GM18870 (cell line): ENCODE measurements at regions not wholly inside any gene's neighbourhood (a gene's known extent, or its start where the extent isn't known, plus 50 kb on each side); places are given as distances from the start of the nearest gene placed in this dataset.
"Not testable (repeated sequence)": the region's sequence is repeated elsewhere in the genome, so short reads cannot be mapped to it uniquely, and the experiment has no call there.

Source experiments
- ATAC-seq: cut with Tn5 transposase; IDR thresholded peaks from one replicate; pipeline ENCODE4 v1.9.1; 2021; ENCODE audit warnings: moderate library complexity; ENCODE audit not compliant: unreplicated experiment

DNA sequence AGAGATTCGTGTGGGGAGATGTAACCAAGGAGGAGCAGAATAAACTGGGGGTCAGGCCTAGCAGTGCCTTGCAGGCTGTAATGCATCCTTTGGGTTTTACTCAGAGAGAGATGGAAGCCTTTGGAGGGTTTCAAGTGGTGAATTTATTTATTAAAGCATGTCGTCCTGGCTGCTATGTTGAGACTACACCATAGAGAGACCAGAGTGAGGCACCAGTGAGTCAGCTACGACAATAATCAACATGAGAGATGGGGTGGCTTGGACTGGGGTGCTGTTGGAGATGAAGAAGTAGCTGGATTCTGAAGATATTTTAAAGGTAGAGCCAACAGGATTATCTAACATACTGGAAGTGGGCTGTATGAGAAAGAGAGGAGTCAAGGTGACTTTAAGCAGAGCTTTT is 335.3 kb upstream of the ARHGEF26 start:
- no peak for ATAC-seq

DNA sequence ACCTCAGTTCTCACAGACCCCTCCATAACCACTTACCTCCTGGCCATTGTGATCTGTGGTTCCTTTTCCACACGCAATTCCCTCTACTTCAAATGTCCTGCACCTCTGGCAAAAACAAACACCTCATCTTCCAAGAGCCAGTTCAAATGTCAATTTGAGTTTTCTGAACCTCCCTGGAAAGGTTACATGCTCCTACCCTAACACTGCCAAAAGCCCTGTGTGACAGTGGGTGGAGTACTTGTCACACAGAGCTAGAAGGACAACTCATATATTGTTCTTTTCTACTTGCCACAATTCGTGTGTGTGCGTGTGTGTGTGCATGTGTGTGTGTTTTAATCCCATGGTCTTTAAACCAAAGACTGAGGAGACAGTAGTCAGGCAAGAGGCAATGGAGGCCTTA is 331.8 kb upstream of the ARHGEF26 start:
- no peak for ATAC-seq

DNA sequence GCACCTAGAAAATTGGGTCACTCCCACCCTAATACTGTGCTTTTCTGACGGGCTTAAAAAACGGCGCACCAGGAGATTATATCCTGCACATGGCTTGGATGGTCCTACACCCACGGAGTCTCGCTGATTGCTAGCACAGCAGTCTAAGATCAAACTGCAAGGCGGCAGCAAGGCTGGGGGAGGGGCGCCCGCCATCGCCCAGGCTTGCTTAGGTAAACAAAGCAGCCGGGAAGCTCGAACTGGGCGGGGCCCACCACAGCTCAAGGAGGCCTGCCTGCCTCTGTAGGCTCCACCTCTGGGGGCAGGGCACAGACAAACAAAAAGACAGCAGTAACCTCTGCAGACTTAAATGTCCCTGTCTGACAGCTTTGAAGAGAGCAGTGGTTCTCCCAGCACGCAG is 324.1 kb upstream of the ARHGEF26 start:
- not testable (repeated sequence) for ATAC-seq

DNA sequence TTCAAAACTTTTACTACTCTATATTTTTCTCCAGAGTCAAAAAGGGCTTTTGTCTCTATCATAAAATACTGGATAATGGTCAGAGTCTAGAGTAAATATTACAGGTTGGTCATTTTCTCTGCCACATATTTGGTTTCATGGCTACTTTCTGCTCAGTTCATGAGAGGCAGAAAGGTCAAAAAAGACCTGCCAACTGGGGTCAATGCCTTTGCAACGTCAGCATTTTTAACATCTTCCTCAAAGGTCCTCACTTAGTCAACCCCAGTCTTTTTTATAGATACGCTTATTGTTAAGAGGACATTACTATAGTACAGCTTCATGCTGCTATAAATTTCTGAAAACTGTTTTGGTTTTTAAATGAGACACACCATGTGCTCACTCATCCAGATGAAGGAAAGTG is 312.1 kb upstream of the ARHGEF26 start:
- ATAC-seq = no peak

DNA sequence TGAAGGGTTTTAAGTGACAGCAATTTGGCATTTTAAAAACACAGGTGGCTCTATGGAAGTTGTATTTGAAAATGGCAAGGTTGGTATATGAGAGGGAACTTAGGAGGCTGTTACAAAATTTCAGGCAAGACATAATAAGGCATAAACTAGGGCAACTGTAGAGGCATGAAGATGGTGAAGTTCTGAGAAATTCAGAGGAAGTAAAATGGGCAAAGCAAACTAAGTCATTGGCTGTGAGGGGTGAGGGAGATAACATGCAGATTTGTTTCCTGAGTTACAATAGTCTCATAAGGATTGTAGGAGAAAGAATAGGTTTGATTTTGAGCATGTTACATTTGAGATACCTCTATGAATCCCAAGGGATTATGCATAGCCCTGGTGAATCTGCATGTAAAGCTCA is 302.9 kb upstream of the ARHGEF26 start:
- ATAC-seq = no peak

DNA sequence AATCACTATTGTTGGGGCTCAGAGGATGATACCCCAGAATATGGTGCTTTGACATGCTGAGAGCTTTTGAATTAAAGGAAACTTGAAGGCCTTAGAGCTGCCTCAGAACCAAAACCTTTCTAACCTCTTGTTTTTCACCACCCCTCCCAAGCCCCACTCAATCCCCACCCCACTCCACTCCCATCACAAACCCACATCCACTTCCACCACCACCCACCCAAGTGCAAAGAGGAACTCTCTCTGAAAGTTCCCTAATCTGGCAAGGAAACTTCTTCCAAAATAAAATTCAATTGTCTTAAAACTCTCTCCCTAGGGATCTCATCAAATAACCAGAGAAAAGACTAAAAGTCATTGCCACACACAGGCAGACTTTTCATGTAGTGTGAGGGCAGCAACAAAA is 301.2 kb upstream of the ARHGEF26 start:
- no peak for ATAC-seq

DNA sequence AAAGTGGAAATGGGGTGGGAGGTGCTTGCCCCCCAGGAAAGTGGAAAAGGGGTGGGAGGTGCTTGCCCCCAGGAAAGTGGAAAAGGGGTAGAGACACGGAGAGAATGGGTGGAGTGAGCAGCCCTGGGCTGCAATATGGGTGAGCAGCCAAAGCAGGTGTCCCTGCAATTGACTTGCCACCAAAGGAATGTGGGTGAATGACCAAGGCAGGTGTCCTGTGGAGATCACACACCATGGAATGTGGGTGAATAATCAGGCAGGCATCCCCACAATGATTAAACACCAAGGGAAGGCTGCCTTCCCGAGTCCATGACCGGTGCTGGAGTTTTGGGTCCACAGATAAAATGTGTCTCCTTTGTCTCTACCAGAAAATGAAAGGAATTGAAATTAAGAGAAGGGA is 292.8 kb upstream of the ARHGEF26 start:
- ATAC-seq = not testable (repeated sequence)

DNA sequence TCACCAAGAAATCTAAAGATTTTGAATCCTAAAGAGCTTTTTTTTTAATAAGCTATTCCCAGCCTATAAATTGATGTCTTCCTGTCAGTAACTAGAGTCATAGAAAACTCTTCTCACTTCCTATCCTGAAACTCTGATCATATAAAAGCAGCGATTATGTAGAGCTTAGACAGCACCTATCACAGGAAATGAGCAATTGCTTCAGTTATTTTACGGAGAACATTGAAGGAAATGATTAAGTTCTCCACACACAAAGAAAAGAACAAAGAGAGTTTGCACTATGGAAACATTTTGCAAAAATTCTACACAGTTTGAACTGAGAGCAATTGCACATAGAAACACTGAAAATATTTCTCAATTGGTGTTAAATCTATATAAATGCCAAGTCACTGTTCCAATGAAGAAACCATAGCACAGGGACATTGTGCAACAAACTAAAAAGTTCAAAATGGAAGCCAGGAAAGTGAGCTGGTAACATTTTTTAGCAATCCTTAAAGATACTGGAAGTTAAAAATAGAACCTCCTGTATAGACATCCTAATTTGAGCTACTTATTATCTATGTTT is 291.5 kb upstream of the ARHGEF26 start:
- ATAC-seq = no peak

DNA sequence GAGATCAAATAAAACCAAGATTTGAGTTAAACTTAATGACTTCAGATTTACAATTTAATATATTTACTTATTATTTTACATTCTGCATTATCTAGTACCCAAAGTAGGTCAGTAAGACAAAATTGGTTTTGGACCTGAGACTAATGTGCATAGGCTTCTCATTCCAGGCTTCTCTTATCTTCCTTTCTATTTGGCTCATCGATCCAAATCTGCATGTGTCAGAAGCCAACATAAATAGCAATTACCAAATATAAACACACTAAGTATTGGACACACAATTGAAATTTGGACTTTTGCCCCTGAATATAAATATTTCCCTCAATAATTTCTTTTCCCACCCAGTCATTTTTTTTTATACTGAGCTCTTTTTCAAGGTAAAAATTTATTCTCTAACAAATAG is 290.6 kb upstream of the ARHGEF26 start:
- ATAC-seq = no peak

DNA sequence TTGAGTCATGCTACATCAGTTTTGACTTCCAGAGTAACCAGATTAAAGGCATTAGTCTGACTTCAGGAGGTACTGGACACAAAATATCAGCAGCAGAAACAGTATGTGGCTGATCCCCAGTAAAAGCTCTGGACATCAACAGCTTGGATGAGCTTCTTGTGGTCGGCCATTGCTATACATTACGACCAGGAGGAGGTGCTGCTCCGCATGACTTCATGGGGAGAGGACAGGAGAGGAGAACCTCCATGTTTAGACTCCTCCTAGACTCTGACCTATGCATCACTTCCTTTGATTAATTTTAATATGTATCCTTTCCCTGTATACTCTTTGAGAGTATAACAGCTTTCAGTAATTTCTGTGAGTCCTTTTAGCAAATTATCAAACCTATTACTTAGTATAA is 285.6 kb upstream of the ARHGEF26 start:
- no peak for ATAC-seq

DNA sequence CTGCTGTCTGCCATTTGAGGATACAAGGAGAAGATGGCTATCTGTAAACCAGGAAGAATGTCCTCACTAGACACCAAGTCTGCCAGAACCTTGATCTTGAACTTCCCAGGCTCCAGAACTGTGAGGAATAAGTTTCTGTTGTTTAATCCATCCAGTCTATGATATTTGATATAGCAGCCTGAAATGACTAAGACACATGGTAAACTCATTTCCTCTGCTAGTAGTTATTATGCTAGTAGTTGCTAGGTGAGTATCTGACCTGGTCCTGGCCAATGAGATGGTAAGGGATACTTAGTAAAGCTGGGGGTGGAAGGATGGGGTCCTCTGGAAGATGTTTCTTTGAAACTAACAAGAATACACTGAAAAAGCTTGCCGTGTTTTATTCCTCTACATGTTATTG is 280.7 kb upstream of the ARHGEF26 start:
- ATAC-seq = no peak

DNA sequence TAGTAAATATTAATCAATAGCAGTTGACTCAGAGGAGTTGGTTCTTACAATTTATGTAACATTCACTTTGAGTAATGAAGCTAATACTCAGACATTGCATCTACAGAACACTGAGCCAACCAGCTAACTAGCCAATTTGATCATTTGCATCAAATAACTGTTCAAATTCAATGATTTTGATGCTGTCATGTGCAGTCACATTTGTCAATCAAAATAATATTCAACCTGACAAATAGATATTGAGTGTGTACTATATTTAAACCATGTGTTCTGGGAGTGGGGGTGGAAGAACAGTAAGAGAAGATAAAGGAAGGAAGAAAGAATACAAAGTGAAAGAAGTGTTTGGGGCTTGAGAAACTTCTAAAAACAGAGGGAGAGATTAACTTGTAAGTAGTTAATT is 277.2 kb upstream of the ARHGEF26 start:
- ATAC-seq = no peak

DNA sequence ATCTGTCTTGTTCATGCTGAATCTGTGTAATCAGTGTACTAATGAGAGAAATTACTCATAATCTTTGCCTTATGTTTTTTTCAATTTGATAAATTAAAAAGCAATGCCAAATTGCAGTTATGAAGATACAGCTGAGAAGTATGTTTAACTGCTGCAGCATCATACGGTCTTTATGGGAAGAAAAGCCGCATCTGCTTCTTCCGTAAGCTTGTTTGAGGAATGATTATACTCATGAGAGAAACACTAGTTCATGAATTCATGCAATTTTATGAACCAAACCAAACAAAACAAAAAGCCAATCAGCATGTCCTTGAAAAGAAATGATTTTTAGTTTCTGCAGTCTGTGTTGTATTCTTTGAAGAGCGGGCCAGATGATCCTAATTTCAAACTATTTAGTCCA is 275.9 kb upstream of the ARHGEF26 start:
- ATAC-seq = no peak

DNA sequence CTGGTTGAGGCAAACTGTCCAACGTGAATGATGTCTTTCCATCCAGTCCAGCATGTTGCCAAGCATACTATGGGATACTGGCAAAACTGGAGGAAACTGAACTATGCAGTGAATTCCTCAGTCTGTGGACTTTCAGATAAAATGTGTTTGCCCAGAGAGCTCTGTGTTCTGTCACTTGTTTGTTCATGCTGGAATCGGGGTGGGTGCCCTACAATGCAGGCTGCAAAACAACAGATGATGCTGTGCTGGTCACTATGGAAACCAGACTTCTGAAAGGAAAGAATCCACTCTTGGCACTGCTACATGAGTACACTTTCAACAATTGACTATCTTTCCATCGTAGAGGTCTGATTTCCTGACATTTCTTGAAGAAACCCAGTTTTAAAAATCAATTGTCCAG is 272.5 kb upstream of the ARHGEF26 start:
- ATAC-seq = no peak

DNA sequence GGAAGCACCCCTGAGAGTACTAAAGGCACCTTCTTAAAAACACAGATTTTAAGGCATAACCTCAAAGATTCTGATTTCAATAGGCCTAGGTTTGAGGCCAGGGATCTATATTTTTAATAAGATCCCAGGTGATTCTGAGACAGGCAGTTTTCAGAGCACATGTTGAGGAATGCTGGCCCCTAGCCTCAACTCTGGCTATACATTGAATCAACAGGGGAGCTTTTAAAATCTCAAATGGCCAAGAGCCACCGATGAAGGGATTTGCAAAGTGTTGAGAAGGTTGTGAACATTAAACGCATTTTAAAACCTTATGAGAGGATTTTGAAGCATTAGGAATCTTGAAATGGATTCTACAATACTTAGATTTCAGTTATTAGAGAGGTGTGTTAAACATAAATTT is 268.8 kb upstream of the ARHGEF26 start:
- no peak for ATAC-seq

DNA sequence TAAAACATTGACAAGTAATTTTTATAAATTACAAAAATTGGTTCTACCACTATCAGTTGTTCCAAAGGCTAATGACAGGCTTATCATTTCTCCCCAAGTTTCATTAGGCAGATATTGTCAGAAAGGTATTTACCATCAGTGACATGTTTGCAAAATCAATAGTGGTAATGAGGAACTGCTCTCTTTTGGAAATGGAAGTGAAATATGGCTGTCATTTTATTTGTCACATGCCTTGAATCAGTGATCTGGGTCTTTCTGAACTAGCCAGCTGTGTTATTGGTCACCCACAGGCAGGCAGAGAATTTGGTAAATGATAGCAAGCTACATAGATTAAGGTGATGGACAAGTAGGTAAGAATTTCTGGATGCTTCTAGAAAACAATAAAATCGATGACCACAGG is 268.0 kb upstream of the ARHGEF26 start:
- peak; percentile 42 for ATAC-seq

DNA sequence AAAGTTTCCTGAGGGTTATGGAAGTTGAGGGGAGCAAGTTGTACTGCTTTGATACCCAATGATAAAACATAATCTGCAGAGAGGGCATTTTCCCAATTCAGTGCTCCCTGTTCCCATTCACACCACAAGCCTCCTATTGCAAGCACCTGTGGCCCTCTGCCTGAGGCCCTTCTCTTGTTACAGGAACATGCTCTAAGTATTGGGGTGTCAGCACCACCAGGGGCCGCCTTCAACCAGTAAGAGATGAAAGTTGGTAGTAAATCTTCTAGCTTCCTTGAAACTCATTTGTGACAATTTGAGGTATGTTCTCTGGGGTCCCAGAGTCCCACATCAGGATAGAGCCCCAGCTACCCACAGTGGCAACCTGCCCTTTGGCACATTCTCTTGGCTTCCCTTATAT is 265.4 kb upstream of the ARHGEF26 start:
- ATAC-seq = peak; percentile 74

DNA sequence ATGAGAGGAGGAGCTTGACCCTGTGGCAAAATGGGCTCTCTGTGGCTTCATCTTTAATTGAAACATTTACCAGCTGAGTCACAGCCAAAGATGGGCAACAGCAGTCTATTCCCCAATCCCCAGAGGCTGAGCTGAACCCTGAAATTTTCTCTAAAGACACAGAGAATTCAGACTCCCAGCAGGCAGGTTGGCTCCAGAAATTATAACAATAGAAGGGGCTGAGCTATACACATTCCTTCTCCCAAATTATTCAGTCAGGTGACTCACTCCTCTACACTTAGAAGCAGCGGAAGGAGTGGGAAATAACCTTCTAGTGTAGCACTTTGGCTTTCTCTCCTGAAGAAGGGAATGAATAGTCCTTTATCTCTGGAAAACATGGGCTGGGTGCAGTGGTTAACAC is 264.3 kb upstream of the ARHGEF26 start:
- no peak for ATAC-seq

DNA sequence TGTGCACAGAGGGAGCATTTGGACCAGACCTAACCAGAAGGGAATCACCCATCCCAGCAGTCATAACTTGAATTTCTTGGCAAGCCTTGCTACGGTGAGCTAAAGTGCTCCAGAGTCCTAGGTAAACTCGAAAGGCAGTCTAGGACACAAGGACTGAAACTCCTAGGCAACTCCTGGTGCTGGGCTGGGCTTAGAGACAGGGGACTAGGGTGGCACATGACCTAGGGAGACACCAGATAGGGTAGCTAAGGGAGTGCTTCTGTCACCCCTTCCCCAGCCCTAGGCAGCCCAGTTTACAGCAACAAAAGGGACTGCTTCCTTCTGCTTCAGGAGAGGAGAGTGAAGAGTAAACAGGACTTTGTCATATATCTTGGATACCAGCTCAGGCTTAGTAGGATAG is 256.4 kb upstream of the ARHGEF26 start:
- no peak for ATAC-seq

DNA sequence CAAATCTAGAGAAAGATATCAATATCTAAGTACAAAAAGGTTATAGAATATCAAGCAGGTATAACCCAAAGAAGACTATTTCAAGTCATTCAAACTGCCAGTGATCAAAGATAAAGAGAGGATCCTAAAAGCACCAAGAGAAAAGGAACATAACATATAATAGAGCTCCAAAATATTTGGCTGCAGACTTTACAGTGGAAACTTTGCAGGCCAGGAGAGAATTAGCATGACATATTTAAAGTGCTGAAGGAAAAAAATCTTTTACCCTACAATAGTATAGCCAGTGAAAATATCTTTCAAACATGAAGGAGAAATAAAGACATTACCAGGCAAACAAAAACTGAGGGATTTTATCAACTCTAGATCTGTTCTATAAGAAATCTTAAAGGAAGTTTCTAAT is 254.3 kb upstream of the ARHGEF26 start:
- ATAC-seq = no peak

DNA sequence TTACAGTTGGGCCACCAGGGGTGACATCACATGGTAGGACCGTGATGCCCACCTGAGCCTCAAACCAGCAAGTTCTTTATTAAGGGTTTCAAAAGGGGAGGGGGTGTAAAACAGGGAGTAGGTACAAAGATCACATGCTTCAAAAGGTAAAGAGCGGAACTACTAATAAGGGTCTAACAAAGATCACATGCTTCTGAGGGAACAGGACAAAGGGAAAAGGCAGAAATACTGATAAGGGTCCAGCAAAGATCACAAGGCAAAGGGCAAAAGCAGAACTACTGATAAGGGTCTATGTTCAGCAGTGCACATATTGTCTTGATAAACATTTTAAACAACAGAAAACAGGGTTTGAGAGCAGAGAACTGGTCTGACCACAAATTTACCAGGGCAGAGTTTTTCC is 246.8 kb upstream of the ARHGEF26 start:
- not testable (repeated sequence) for ATAC-seq

DNA sequence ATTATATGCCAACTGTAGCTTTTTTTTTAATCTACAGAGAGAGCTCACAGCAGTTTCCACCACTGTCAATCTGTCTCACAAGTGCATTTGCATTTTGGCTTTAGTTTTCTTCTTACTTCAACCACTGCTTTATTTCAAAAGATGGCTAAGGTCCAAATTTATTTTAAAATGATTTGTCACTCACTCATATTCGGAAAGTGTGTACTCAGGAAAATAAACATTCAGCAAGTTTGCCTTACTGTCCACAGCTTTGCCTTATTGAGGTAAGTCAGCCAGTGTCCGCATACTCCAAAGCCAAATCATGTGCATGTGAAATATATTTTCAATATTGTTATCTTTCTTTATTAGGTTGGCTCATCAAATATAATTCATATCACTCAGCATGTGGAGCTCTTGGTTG is 240.7 kb upstream of the ARHGEF26 start:
- no peak for ATAC-seq

DNA sequence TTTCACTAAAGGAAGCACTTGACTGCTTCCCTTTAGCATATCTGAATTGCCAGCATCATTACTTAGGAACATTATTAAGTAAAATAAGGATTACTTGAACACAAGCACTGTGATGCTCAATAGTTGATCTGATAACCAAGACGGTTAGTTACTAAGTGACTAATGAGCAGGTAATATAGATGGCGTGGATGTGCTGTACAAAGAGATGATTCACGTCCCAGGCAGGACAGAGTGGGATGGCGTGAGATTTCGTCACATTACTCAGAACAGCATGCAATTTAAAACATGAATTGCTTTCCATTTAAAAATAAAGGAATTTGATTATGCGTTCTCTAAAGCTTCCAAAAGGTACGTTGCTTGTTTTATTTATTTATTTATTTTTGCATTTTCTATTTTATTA is 240.0 kb upstream of the ARHGEF26 start:
- ATAC-seq = no peak

DNA sequence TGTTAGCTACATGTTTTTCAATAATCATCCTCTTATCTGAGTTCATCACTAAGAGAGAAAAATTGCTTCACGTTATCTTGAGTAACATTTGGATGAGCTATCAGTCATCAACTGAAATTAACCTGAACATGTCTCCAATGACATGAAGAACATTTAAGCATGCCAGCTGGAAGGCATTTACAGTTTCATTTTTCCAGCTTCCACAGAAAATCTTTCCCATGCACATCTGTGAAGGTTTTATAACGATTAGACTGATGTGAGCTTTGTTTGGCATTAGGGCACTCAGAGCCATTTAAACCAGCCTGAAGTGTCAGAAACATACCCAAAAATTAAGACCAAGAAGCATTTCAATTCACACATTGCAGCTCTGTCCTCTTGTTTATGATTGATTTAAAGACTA is 235.8 kb upstream of the ARHGEF26 start:
- ATAC-seq = no peak
